HCT116 (cell line): ENCODE measurements at regions not wholly inside any gene's neighbourhood (a gene's known extent, or its start where the extent isn't known, plus 50 kb on each side); places are given as distances from the start of the nearest gene placed in this dataset.

Experiments
- ELF1 ChIP-seq: IDR thresholded peaks from 2 replicates; pipeline ENCODE4 v1.6.1; 2012; ENCODE audit warnings: low read depth, borderline replicate concordance
- EZH2 ChIP-seq: fragments of 200-600 bp; sonication (generic); IDR thresholded peaks from 2 replicates; pipeline ENCODE4 v1.6.1; 2017; ENCODE audit warnings: antibody characterized with exemption, mixed run types
- EZH2phosphoT487 ChIP-seq: fragments of 200-600 bp; IDR thresholded peaks from 2 replicates; pipeline ENCODE4 v1.6.1; 2018; ENCODE audit warnings: antibody characterized with exemption, borderline replicate concordance
- POLR2A ChIP-seq: IDR thresholded peaks from 2 replicates; pipeline ENCODE4 v1.7.0; 2011; ENCODE audit warnings: borderline replicate concordance; ENCODE audit not compliant: insufficient read depth, insufficient read length; ENCODE audit errors: extremely low read depth
- SP1 ChIP-seq: IDR thresholded peaks from 2 replicates; pipeline ENCODE4 v1.6.1; 2012; ENCODE audit warnings: low read depth
- TCF7L2 ChIP-seq: IDR thresholded peaks from 2 replicates; pipeline ENCODE4 v1.7.0; 2011; ENCODE audit warnings: borderline replicate concordance, inconsistent platforms; ENCODE audit not compliant: insufficient read depth, insufficient read length; ENCODE audit errors: extremely low read depth
- ZNF274 ChIP-seq: fragments of 200-500 bp; sonication (Bioruptor generic); IDR thresholded peaks from 2 replicates; pipeline ENCODE4 v1.6.1; 2014; ENCODE audit warnings: mild to moderate bottlenecking, low read depth, low read length, inconsistent platforms
- TF ChIP-seq, protein P1 (sequence below), 3 experiments: fragments of 200-600 bp in 1 of 3; sonication (generic) in 1 of 3; IDR thresholded peaks in 2 of 3; conservative IDR thresholded peaks in 1 of 3; 2 replicates each; pipeline ENCODE4 v1.5.1; 2012 to 2017; ENCODE audit warnings: low read depth in 2 of 3, low read length in 2 of 3, antibody characterized with exemption in 1 of 3, borderline replicate concordance in 1 of 3, control low read depth in 1 of 3, mild to moderate bottlenecking in 1 of 3, mixed read lengths in 1 of 3, mixed run types in 1 of 3, moderate library complexity in 1 of 3; ENCODE audit not compliant: insufficient read depth in 1 of 3
- TF ChIP-seq, protein P2 (sequence below): IDR thresholded peaks from 2 replicates; pipeline ENCODE4 v1.6.1; 2012
- TF ChIP-seq, protein P3 (sequence below): IDR thresholded peaks from 2 replicates; pipeline ENCODE4 v1.6.1; 2011; ENCODE audit warnings: mild to moderate bottlenecking, low read length, moderate library complexity; ENCODE audit not compliant: insufficient replicate concordance; ENCODE audit errors: extremely low read depth
- TF ChIP-seq, protein P4 (sequence below): IDR thresholded peaks from 2 replicates; pipeline ENCODE4 v1.6.1; 2012; ENCODE audit warnings: low read depth

DNA sequence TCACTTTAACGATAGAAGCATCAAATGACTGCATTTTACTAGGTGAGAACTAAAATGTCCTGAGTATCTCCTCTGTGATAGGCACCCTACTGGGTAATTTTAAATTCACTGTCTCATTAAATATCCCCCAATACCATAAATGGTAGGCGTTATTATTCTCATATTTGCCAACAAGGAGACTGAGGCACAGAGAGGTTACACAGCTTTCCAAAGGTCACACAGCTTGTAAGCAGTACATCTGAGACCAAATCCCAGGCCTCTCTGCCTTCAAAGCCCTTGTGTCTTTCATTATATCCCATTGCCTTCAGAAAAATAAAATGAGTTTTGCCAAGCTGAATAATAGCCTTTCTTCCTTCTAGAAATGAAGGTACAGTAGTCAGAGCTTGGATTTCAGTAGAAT lies 502.6 kb downstream of the HAPSTR1 start:
- TF ChIP-seq, protein P1, sequence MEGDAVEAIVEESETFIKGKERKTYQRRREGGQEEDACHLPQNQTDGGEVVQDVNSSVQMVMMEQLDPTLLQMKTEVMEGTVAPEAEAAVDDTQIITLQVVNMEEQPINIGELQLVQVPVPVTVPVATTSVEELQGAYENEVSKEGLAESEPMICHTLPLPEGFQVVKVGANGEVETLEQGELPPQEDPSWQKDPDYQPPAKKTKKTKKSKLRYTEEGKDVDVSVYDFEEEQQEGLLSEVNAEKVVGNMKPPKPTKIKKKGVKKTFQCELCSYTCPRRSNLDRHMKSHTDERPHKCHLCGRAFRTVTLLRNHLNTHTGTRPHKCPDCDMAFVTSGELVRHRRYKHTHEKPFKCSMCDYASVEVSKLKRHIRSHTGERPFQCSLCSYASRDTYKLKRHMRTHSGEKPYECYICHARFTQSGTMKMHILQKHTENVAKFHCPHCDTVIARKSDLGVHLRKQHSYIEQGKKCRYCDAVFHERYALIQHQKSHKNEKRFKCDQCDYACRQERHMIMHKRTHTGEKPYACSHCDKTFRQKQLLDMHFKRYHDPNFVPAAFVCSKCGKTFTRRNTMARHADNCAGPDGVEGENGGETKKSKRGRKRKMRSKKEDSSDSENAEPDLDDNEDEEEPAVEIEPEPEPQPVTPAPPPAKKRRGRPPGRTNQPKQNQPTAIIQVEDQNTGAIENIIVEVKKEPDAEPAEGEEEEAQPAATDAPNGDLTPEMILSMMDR (IDR thresholded peaks at IDR 0.05 in 2 of 3, conservative IDR thresholded peaks at IDR 0.05 in 1 of 3; ENCODE audit: borderline replicate concordance in 1 of 3, insufficient read depth in 1 of 3, low read depth in 2 of 3, low read length in 2 of 3): no peak
- TF ChIP-seq EZH2phosphoT487: no peak
- TF ChIP-seq, protein P2, sequence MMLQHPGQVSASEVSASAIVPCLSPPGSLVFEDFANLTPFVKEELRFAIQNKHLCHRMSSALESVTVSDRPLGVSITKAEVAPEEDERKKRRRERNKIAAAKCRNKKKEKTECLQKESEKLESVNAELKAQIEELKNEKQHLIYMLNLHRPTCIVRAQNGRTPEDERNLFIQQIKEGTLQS: no peak
- TF ChIP-seq ELF1: no peak
- TF ChIP-seq, protein P3, sequence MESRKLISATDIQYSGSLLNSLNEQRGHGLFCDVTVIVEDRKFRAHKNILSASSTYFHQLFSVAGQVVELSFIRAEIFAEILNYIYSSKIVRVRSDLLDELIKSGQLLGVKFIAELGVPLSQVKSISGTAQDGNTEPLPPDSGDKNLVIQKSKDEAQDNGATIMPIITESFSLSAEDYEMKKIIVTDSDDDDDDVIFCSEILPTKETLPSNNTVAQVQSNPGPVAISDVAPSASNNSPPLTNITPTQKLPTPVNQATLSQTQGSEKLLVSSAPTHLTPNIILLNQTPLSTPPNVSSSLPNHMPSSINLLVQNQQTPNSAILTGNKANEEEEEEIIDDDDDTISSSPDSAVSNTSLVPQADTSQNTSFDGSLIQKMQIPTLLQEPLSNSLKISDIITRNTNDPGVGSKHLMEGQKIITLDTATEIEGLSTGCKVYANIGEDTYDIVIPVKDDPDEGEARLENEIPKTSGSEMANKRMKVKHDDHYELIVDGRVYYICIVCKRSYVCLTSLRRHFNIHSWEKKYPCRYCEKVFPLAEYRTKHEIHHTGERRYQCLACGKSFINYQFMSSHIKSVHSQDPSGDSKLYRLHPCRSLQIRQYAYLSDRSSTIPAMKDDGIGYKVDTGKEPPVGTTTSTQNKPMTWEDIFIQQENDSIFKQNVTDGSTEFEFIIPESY: no peak
- TF ChIP-seq POLR2A: no peak
- TF ChIP-seq ZNF274: no peak
- no peak for TF ChIP-seq SP1
- TF ChIP-seq, protein P4, sequence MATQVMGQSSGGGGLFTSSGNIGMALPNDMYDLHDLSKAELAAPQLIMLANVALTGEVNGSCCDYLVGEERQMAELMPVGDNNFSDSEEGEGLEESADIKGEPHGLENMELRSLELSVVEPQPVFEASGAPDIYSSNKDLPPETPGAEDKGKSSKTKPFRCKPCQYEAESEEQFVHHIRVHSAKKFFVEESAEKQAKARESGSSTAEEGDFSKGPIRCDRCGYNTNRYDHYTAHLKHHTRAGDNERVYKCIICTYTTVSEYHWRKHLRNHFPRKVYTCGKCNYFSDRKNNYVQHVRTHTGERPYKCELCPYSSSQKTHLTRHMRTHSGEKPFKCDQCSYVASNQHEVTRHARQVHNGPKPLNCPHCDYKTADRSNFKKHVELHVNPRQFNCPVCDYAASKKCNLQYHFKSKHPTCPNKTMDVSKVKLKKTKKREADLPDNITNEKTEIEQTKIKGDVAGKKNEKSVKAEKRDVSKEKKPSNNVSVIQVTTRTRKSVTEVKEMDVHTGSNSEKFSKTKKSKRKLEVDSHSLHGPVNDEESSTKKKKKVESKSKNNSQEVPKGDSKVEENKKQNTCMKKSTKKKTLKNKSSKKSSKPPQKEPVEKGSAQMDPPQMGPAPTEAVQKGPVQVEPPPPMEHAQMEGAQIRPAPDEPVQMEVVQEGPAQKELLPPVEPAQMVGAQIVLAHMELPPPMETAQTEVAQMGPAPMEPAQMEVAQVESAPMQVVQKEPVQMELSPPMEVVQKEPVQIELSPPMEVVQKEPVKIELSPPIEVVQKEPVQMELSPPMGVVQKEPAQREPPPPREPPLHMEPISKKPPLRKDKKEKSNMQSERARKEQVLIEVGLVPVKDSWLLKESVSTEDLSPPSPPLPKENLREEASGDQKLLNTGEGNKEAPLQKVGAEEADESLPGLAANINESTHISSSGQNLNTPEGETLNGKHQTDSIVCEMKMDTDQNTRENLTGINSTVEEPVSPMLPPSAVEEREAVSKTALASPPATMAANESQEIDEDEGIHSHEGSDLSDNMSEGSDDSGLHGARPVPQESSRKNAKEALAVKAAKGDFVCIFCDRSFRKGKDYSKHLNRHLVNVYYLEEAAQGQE: no peak
- TF ChIP-seq EZH2: no peak
- no peak for TF ChIP-seq TCF7L2
